Neural cell (in vitro differentiated cells): ENCODE measurements at regions not wholly inside any gene's neighbourhood (a gene's known extent, or its start where the extent isn't known, plus 50 kb on each side); places are given as distances from the start of the nearest gene placed in this dataset.

ENCODE experiments used
- H2AFZ ChIP-seq: fragments of 200-600, 300-800 bp; sonication (generic), shearing (Covaris generic); 2 replicates; pipeline ENCODE4 v1.6.0; 2014; ENCODE audit warnings: low read depth, mild to moderate bottlenecking, antibody characterized with exemption, low read length, moderate library complexity
- H3F3A ChIP-seq: fragments of 200-600 bp; shearing (Covaris generic); 2 replicates; pipeline ENCODE4 v1.6.1; 2016; ENCODE audit warnings: mild to moderate bottlenecking, moderate library complexity, mixed read lengths, antibody characterized with exemption, low read length; ENCODE audit not compliant: insufficient read depth, poor library complexity, severe bottlenecking
- H3K27ac ChIP-seq: fragments of 200-600, 300-800 bp; sonication (generic), shearing (Covaris generic); 2 replicates; pipeline ENCODE4 v1.5.1; 2014; ENCODE audit warnings: mild to moderate bottlenecking, low read length, moderate library complexity
- H3K27me3 ChIP-seq: fragments of 300-800, 200-600 bp; sonication (generic), shearing (Covaris generic); 2 replicates; pipeline ENCODE4 v1.6.0; 2014; ENCODE audit warnings: mild to moderate bottlenecking, low read depth, low read length, moderate library complexity; ENCODE audit not compliant: insufficient read depth
- H3K36me3 ChIP-seq: fragments of 300-800, 200-600 bp; sonication (generic), shearing (Covaris generic); 2 replicates; pipeline ENCODE4 v1.5.1; 2014; ENCODE audit warnings: mild to moderate bottlenecking, antibody characterized with exemption, low read length, moderate library complexity; ENCODE audit not compliant: insufficient read depth
- H3K4me2 ChIP-seq: fragments of 300-800, 200-600 bp; sonication (generic), shearing (Covaris generic); 2 replicates; pipeline ENCODE4 v1.6.0; 2014; ENCODE audit warnings: mild to moderate bottlenecking, low read length
- H3K4me3 ChIP-seq: fragments of 300-800, 200-600 bp; sonication (generic), shearing (Covaris generic); 2 replicates; pipeline ENCODE4 v1.5.1; 2014; ENCODE audit warnings: mild to moderate bottlenecking, low read length, moderate library complexity
- H3K79me2 ChIP-seq: fragments of 200-600 bp; shearing (Covaris generic); replicated peaks from 2 replicates; pipeline ENCODE4 v1.6.0; 2014; ENCODE audit warnings: mild to moderate bottlenecking, low read length, moderate library complexity; ENCODE audit not compliant: insufficient read depth
- H3K9ac ChIP-seq: fragments of 300-800, 200-600 bp; sonication (generic), shearing (Covaris generic); 2 replicates; pipeline ENCODE4 v1.6.1; 2016; ENCODE audit warnings: mild to moderate bottlenecking, low read length, mixed read lengths
- H3K9me2 ChIP-seq: fragments of 200-600 bp; shearing (Covaris generic); 2 replicates; pipeline ENCODE4 v1.6.1; 2016; ENCODE audit warnings: mild to moderate bottlenecking, low read length, mixed read lengths; ENCODE audit not compliant: insufficient read depth
- H3K9me3 ChIP-seq: fragments of 200-600, 300-800 bp; sonication (generic), shearing (Covaris generic); 2 replicates; pipeline ENCODE4 v1.6.1; 2016; ENCODE audit warnings: mild to moderate bottlenecking, mixed run types, low read length, moderate library complexity, mixed read lengths
- H4K20me1 ChIP-seq: fragments of 200-600 bp; shearing (Covaris generic); 2 replicates; pipeline ENCODE4 v1.6.1; 2016; ENCODE audit warnings: mild to moderate bottlenecking, mixed run types; ENCODE audit not compliant: insufficient read depth
- EP300 ChIP-seq: fragments of 450-650 bp; conservative IDR thresholded peaks from 2 replicates; pipeline ENCODE4 v1.6.1; 2014; ENCODE audit warnings: antibody characterized with exemption, mild to moderate bottlenecking, moderate library complexity; ENCODE audit not compliant: poor library complexity, severe bottlenecking
- EZH2 ChIP-seq: fragments of 200-600, 300-800 bp; shearing (Covaris generic), sonication (generic); IDR thresholded peaks from 2 replicates; pipeline ENCODE4 v1.6.1; 2014; ENCODE audit warnings: antibody characterized with exemption, low read length, borderline replicate concordance, mild to moderate bottlenecking; ENCODE audit not compliant: insufficient read depth, poor library complexity, severe bottlenecking
- MXI1 ChIP-seq: fragments of 450-650 bp; conservative IDR thresholded peaks from 2 replicates; pipeline ENCODE4 v1.6.1; 2014; ENCODE audit warnings: antibody characterized with exemption, mild to moderate bottlenecking; ENCODE audit not compliant: poor library complexity, severe bottlenecking
- POLR2AphosphoS5 ChIP-seq: IDR thresholded peaks from 2 replicates; pipeline ENCODE4 v1.6.1; 2012
- RAD21 ChIP-seq: fragments of 450-650 bp; conservative IDR thresholded peaks from 2 replicates; pipeline ENCODE4 v1.6.1; 2014; ENCODE audit warnings: antibody characterized with exemption, mild to moderate bottlenecking, moderate library complexity
- SMC3 ChIP-seq: fragments of 450-650 bp; conservative IDR thresholded peaks from 2 replicates; pipeline ENCODE4 v1.6.1; 2014; ENCODE audit warnings: antibody characterized with exemption, mild to moderate bottlenecking, moderate library complexity; ENCODE audit not compliant: poor library complexity
- TAF1 ChIP-seq: IDR thresholded peaks from 2 replicates; pipeline ENCODE4 v1.6.1; 2012; ENCODE audit warnings: low read depth
- TF ChIP-seq, protein P1 (sequence below): IDR thresholded peaks from 2 replicates; pipeline ENCODE4 v1.6.1; 2012; ENCODE audit warnings: borderline replicate concordance
- TF ChIP-seq, protein P2 (sequence below): fragments of 450-650 bp; IDR thresholded peaks from 2 replicates; pipeline ENCODE4 v1.5.1; 2014; ENCODE audit warnings: antibody characterized with exemption, mild to moderate bottlenecking, moderate library complexity; ENCODE audit not compliant: poor library complexity, severe bottlenecking

DNA sequence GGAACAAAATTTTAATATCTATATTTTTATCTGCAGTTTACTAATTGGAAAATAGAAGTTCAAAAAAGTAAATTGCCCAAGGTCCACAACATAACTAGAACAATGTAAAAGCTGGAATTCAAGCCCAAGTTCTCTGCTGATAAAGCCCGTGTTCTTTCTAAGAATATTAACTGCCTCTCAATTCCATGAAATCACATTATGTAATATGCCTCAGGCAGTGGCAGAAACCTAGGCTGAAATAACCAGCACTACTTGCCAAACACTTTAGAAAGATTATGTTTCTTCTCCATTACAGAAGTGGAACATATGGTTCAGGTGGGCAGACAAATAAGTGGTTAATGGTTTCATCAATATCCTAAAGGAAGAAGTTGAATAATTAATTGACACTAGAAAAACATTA lies 56.7 kb upstream of the ADGRL3 start:
- Histone ChIP-seq H3K27me3 (no peaks in the 10 kb centered on the region), H4K20me1 (no peaks in the 10 kb centered on the region), H3K4me2 (no peak overlapping the region), H3K79me2 (no peaks in the 10 kb centered on the region), H3K36me3 (no peaks in the 10 kb centered on the region), H3K4me3 (no peak overlapping the region), H3F3A (no peaks in the 10 kb centered on the region), H3K27ac (no peak overlapping the region), H3K9ac (no peak overlapping the region), H2AFZ (no peak overlapping the region), H3K9me3 (no peaks in the 10 kb centered on the region), H3K9me2 (no peaks in the 10 kb centered on the region)
- TF ChIP-seq, protein P1, sequence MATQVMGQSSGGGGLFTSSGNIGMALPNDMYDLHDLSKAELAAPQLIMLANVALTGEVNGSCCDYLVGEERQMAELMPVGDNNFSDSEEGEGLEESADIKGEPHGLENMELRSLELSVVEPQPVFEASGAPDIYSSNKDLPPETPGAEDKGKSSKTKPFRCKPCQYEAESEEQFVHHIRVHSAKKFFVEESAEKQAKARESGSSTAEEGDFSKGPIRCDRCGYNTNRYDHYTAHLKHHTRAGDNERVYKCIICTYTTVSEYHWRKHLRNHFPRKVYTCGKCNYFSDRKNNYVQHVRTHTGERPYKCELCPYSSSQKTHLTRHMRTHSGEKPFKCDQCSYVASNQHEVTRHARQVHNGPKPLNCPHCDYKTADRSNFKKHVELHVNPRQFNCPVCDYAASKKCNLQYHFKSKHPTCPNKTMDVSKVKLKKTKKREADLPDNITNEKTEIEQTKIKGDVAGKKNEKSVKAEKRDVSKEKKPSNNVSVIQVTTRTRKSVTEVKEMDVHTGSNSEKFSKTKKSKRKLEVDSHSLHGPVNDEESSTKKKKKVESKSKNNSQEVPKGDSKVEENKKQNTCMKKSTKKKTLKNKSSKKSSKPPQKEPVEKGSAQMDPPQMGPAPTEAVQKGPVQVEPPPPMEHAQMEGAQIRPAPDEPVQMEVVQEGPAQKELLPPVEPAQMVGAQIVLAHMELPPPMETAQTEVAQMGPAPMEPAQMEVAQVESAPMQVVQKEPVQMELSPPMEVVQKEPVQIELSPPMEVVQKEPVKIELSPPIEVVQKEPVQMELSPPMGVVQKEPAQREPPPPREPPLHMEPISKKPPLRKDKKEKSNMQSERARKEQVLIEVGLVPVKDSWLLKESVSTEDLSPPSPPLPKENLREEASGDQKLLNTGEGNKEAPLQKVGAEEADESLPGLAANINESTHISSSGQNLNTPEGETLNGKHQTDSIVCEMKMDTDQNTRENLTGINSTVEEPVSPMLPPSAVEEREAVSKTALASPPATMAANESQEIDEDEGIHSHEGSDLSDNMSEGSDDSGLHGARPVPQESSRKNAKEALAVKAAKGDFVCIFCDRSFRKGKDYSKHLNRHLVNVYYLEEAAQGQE: no peak
- TF ChIP-seq RAD21 (no peak), EZH2 (no peak), EP300 (no peak), MXI1 (no peak), TAF1 (no peak), SMC3 (no peak), POLR2AphosphoS5 (no peak)
- TF ChIP-seq, protein P2, sequence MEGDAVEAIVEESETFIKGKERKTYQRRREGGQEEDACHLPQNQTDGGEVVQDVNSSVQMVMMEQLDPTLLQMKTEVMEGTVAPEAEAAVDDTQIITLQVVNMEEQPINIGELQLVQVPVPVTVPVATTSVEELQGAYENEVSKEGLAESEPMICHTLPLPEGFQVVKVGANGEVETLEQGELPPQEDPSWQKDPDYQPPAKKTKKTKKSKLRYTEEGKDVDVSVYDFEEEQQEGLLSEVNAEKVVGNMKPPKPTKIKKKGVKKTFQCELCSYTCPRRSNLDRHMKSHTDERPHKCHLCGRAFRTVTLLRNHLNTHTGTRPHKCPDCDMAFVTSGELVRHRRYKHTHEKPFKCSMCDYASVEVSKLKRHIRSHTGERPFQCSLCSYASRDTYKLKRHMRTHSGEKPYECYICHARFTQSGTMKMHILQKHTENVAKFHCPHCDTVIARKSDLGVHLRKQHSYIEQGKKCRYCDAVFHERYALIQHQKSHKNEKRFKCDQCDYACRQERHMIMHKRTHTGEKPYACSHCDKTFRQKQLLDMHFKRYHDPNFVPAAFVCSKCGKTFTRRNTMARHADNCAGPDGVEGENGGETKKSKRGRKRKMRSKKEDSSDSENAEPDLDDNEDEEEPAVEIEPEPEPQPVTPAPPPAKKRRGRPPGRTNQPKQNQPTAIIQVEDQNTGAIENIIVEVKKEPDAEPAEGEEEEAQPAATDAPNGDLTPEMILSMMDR: no peak

DNA sequence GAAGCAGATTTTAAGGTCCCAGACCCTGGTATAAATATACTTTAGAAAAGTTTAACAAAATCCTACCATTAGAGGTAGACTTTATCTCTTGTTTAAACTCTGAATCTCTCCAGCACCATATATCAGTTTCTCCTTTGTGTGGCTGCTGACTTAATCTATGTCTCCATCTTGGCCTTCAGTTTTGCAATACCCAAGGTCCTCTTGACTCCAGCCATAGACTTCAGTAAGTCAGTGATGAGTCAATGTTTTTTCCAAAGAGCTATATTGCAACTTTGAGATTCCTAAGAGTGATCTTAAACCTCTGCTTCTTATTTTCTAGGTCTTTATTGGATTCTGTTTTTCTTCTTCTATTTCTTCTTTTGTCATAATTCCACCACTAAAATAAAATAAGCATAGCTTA lies 50.8 kb upstream of the ADGRL3 start:
- H3K9me3 ChIP-seq: no peaks in the 10 kb centered on the region
- H3K27me3 ChIP-seq: no peaks in the 10 kb centered on the region
- H3K27ac ChIP-seq: no peak overlapping the region
- H3K9me2 ChIP-seq: no peaks in the 10 kb centered on the region
- H3K4me3 ChIP-seq: no peak overlapping the region
- H3F3A ChIP-seq: no peaks in the 10 kb centered on the region
- no peak overlapping the region for H2AFZ ChIP-seq
- no peak overlapping the region for H3K9ac ChIP-seq
- no peak for TF ChIP-seq TAF1
- no peak for TF ChIP-seq EZH2
- no peak for TF ChIP-seq EP300
- TF ChIP-seq, protein P2: no peak
- no peak for TF ChIP-seq POLR2AphosphoS5
- no peak for TF ChIP-seq SMC3
- TF ChIP-seq, protein P1: no peak
- TF ChIP-seq RAD21: no peak
- no peak for TF ChIP-seq MXI1
- H3K4me2 ChIP-seq: no peak overlapping the region
- no peaks in the 10 kb centered on the region for H3K36me3 ChIP-seq
- no peaks in the 10 kb centered on the region for H4K20me1 ChIP-seq
- H3K79me2 ChIP-seq: no peaks in the 10 kb centered on the region
